ENCODE measurements at regions not wholly inside any gene's neighbourhood (a gene's known extent, or its start where the extent isn't known, plus 50 kb on each side); places are given as distances from the start of the nearest gene placed in this dataset.

GRCh38 chr9:14560194-14560593 lies 133.0 kb downstream of the ZDHHC21 start:
- no peak for DNase-seq

GRCh38 chr9:14554886-14555285 lies 138.3 kb downstream of the ZDHHC21 start:
- DNase-seq, result no peak

- DNase-seq, result no peak
These were observed 145.8 kb downstream of the ZDHHC21 start for GRCh38 chr9:14547245-14548060.

- DNase-seq, result no peak
These were observed 146.5 kb downstream of the ZDHHC21 start for GRCh38 chr9:14546693-14547092.

- DNase-seq, result no peak
These were observed 151.2 kb downstream of the ZDHHC21 start for GRCh38 chr9:14542071-14542470.

- DNase-seq, result no peak
These were observed 154.7 kb downstream of the ZDHHC21 start for GRCh38 chr9:14538526-14538925.

- DNase-seq, result no peak
These were observed 157.9 kb downstream of the ZDHHC21 start for GRCh38 chr9:14535161-14535955.

- DNase-seq, result no peak
These were observed 159.2 kb downstream of the ZDHHC21 start for GRCh38 chr9:14533867-14534640.

GRCh38 chr9:14532456-14533115 lies 160.6 kb downstream of the ZDHHC21 start:
- peak; percentile 7 for DNase-seq

GRCh38 chr9:14531341-14532269 lies 161.6 kb downstream of the ZDHHC21 start:
- no peak for DNase-seq

- DNase-seq, result no peak
These were observed 162.4 kb downstream of the ZDHHC21 start for GRCh38 chr9:14530841-14531240.

- DNase-seq, result no peak
These were observed 162.9 kb downstream of the ZDHHC21 start for GRCh38 chr9:14530366-14530765.

- DNase-seq, result no peak
These were observed 163.6 kb downstream of the ZDHHC21 start for GRCh38 chr9:14529629-14530028.

- no peak for DNase-seq
These were observed 164.2 kb downstream of the ZDHHC21 start for GRCh38 chr9:14529054-14529453.

GRCh38 chr9:14526504-14526903 lies 166.7 kb downstream of the ZDHHC21 start:
- DNase-seq, result no peak

- no peak for DNase-seq
These were observed 167.4 kb downstream of the ZDHHC21 start for GRCh38 chr9:14525856-14526255.

GRCh38 chr9:14524873-14525515 lies 168.2 kb downstream of the ZDHHC21 start:
- DNase-seq, result no peak

- no peak for DNase-seq
These were observed 169.7 kb downstream of the ZDHHC21 start for GRCh38 chr9:14523545-14523944.

- DNase-seq, result no peak
These were observed 170.4 kb downstream of the ZDHHC21 start for GRCh38 chr9:14522627-14523379.

- no peak for DNase-seq
These were observed 172.9 kb downstream of the ZDHHC21 start for GRCh38 chr9:14520341-14520740.
